HG03097 (cell line): ENCODE measurements at regions not wholly inside any gene's neighbourhood (a gene's known extent, or its start where the extent isn't known, plus 50 kb on each side); places are given as distances from the start of the nearest gene placed in this dataset.

Source experiments
- ATAC-seq: cut with Tn5 transposase; IDR thresholded peaks from one replicate; pipeline ENCODE4 v1.9.1; 2021; ENCODE audit not compliant: unreplicated experiment, low FRiP score

GRCh38 chr2:187918996-187919821 lies 365.0 kb upstream of the TFPI start:
- ATAC-seq = no peak

GRCh38 chr2:187920511-187920910 lies 366.3 kb upstream of the TFPI start:
- no peak for ATAC-seq

- ATAC-seq = no peak
Measured at GRCh38 chr2:187922846-187923245, 368.6 kb upstream of the TFPI start.

- ATAC-seq = no peak
Measured at GRCh38 chr2:187924293-187924692, 367.4 kb upstream of the GULP1 start.

GRCh38 chr2:187934236-187934635 lies 357.4 kb upstream of the GULP1 start:
- ATAC-seq = no peak

GRCh38 chr2:187934692-187935091 lies 357.0 kb upstream of the GULP1 start:
- ATAC-seq = no peak

GRCh38 chr2:187935126-187935525 lies 356.5 kb upstream of the GULP1 start:
- no peak for ATAC-seq

- no peak for ATAC-seq
Measured at GRCh38 chr2:187936228-187936627, 355.4 kb upstream of the GULP1 start.

GRCh38 chr2:187939180-187939579 lies 352.5 kb upstream of the GULP1 start:
- no peak for ATAC-seq

- ATAC-seq = no peak
Measured at GRCh38 chr2:187942876-187943275, 348.8 kb upstream of the GULP1 start.

- no peak for ATAC-seq
Measured at GRCh38 chr2:187943772-187944369, 347.8 kb upstream of the GULP1 start.

- no peak for ATAC-seq
Measured at GRCh38 chr2:187949859-187950258, 341.8 kb upstream of the GULP1 start.

- no peak for ATAC-seq
Measured at GRCh38 chr2:187951470-187952218, 340.0 kb upstream of the GULP1 start.

- no peak for ATAC-seq
Measured at GRCh38 chr2:187956906-187957534, 334.7 kb upstream of the GULP1 start.

- no peak for ATAC-seq
Measured at GRCh38 chr2:187959821-187960220, 331.9 kb upstream of the GULP1 start.

- ATAC-seq = no peak
Measured at GRCh38 chr2:187962538-187962937, 329.1 kb upstream of the GULP1 start.

- no peak for ATAC-seq
Measured at GRCh38 chr2:187964746-187965145, 326.9 kb upstream of the GULP1 start.

- no peak for ATAC-seq
Measured at GRCh38 chr2:187966924-187967323, 324.8 kb upstream of the GULP1 start.

- no peak for ATAC-seq
Measured at GRCh38 chr2:187971893-187972292, 319.8 kb upstream of the GULP1 start.

- ATAC-seq = no peak
Measured at GRCh38 chr2:187976259-187976985, 315.3 kb upstream of the GULP1 start.

GRCh38 chr2:187976986-187977333 lies 314.7 kb upstream of the GULP1 start:
- ATAC-seq = no peak
